WTC11 (cell line): ENCODE measurements at regions not wholly inside any gene's neighbourhood (a gene's known extent, or its start where the extent isn't known, plus 50 kb on each side); places are given as distances from the start of the nearest gene placed in this dataset.

Experiments used
- ATAC-seq: fragments of 200-7000 bp; cut with Tn5 transposase; 2 replicates; pipeline ENCODE4 v1.10.0; 2021; ENCODE audit warnings: mild to moderate bottlenecking, moderate library complexity
- CTCF ChIA-PET: fragments of 300-600 bp; sonication (Branson Sonifier 250); formaldehyde crosslinking; loops from one replicate; lab custom pipeline; 2021; ENCODE audit warnings: antibody characterized with exemption; lab: Charles Lee
- POLR2A ChIA-PET: fragments of 350-600 bp; sonication (Branson Sonifier 250); formaldehyde crosslinking; loops from one replicate; lab custom pipeline; 2021; ENCODE audit warnings: antibody characterized with exemption; lab: Charles Lee
- DNase-seq: peaks from one replicate; pipeline ENCODE4 v3.0.0; 2021; ENCODE audit warnings: low spot score
- H3K27ac Mint-ChIP-seq: 2 replicates; pipeline ENCODE4 v1.8.0; 2021; ENCODE audit warnings: mixed read lengths
- H3K27me3 Mint-ChIP-seq: 2 replicates; pipeline ENCODE4 v1.8.0; 2021; ENCODE audit warnings: low read depth, mild to moderate bottlenecking, moderate library complexity, mixed read lengths
- H3K36me3 Mint-ChIP-seq: 2 replicates; pipeline ENCODE4 v1.8.0; 2021; ENCODE audit warnings: mixed read lengths
- H3K4me1 Mint-ChIP-seq: 2 replicates; pipeline ENCODE4 v1.8.0; 2022; ENCODE audit warnings: mixed read lengths
- H3K4me3 Mint-ChIP-seq: 2 replicates; pipeline ENCODE4 v1.8.0; 2021; ENCODE audit warnings: mild to moderate bottlenecking, moderate library complexity, mixed read lengths
- H3K9me3 Mint-ChIP-seq: 2 replicates; pipeline ENCODE4 v1.8.0; 2021; ENCODE audit warnings: mixed read lengths
- ATF1 ChIP-seq: sonication (generic); formaldehyde crosslinking; IDR thresholded peaks from 2 replicates; pipeline ENCODE4 v1.8.1; 2023; ENCODE audit warnings: mild to moderate bottlenecking, moderate library complexity, missing genetic modification reagents
- CREB1 ChIP-seq: sonication (generic); formaldehyde crosslinking; IDR thresholded peaks from 2 replicates; pipeline ENCODE4 v1.8.0; 2023; ENCODE audit warnings: mild to moderate bottlenecking, missing genetic modification reagents
- E2F5 ChIP-seq: sonication (generic); formaldehyde crosslinking; IDR thresholded peaks from 2 replicates; pipeline ENCODE4 v1.8.1; 2022; ENCODE audit warnings: mild to moderate bottlenecking, moderate library complexity, missing genetic modification reagents
- EMX1 ChIP-seq: fragments of 250-450 bp; sonication (Bioruptor Pico); IDR thresholded peaks from 2 replicates; pipeline ENCODE4 v1.8.0; 2021; ENCODE audit warnings: mild to moderate bottlenecking
- ESRRA ChIP-seq: sonication (generic); formaldehyde crosslinking; IDR thresholded peaks from 2 replicates; pipeline ENCODE4 v1.8.1; 2022; ENCODE audit warnings: mild to moderate bottlenecking, missing genetic modification reagents, borderline replicate concordance
- FOXP1 ChIP-seq: sonication (generic); formaldehyde crosslinking; IDR thresholded peaks from 2 replicates; pipeline ENCODE4 v1.8.0; 2022; ENCODE audit warnings: missing genetic modification reagents, mild to moderate bottlenecking, moderate library complexity, borderline replicate concordance
- MXD4 ChIP-seq: fragments of 250-450 bp; sonication (Bioruptor Pico); IDR thresholded peaks from 2 replicates; pipeline ENCODE4 v1.8.0; 2021; ENCODE audit warnings: mild to moderate bottlenecking, moderate library complexity, borderline replicate concordance
- NFE2L1 ChIP-seq: sonication (generic); formaldehyde crosslinking; IDR thresholded peaks from 2 replicates; pipeline ENCODE4 v1.8.1; 2023; ENCODE audit warnings: missing genetic modification reagents
- PRRX2 ChIP-seq: fragments of 250-450 bp; sonication (Bioruptor Pico); IDR thresholded peaks from 2 replicates; pipeline ENCODE4 v1.8.0; 2021; ENCODE audit warnings: mild to moderate bottlenecking
- RORB ChIP-seq: fragments of 250-450 bp; sonication (Bioruptor Pico); IDR thresholded peaks from 2 replicates; pipeline ENCODE4 v1.9.0; 2021; ENCODE audit warnings: mild to moderate bottlenecking
- SOX15 ChIP-seq: fragments of 250-450 bp; sonication (Bioruptor Pico); IDR thresholded peaks from 2 replicates; pipeline ENCODE4 v1.9.0; 2021; ENCODE audit warnings: mild to moderate bottlenecking
- TEAD1 ChIP-seq: sonication (generic); formaldehyde crosslinking; IDR thresholded peaks from 2 replicates; pipeline ENCODE4 v1.8.0; 2022; ENCODE audit warnings: mild to moderate bottlenecking, missing genetic modification reagents
- USF1 ChIP-seq: sonication (generic); formaldehyde crosslinking; IDR thresholded peaks from 2 replicates; pipeline ENCODE4 v1.8.0; 2022; ENCODE audit warnings: mild to moderate bottlenecking, missing genetic modification reagents
- ZBTB21 ChIP-seq: sonication (generic); formaldehyde crosslinking; IDR thresholded peaks from 2 replicates; pipeline ENCODE4 v1.8.1; 2023; ENCODE audit warnings: mild to moderate bottlenecking, missing genetic modification reagents, borderline replicate concordance
- ZNF121 ChIP-seq: sonication (generic); formaldehyde crosslinking; IDR thresholded peaks from 2 replicates; pipeline ENCODE4 v1.8.0; 2023; ENCODE audit warnings: missing genetic modification reagents
- ZNF219 ChIP-seq: sonication (generic); formaldehyde crosslinking; IDR thresholded peaks from 2 replicates; pipeline ENCODE4 v1.8.0; 2023; ENCODE audit warnings: missing genetic modification reagents, mild to moderate bottlenecking, borderline replicate concordance
- ZNF317 ChIP-seq: sonication (generic); formaldehyde crosslinking; IDR thresholded peaks from 2 replicates; pipeline ENCODE4 v1.8.1; 2023; ENCODE audit warnings: low read depth, mild to moderate bottlenecking, moderate library complexity, missing genetic modification reagents, borderline replicate concordance
- ZNF423 ChIP-seq: fragments of 250-450 bp; sonication (Bioruptor Pico); IDR thresholded peaks from 2 replicates; pipeline ENCODE4 v2.1.2; 2022; ENCODE audit warnings: mild to moderate bottlenecking, moderate library complexity
- TF ChIP-seq, protein P1 (sequence below): sonication (generic); formaldehyde crosslinking; IDR thresholded peaks from 2 replicates; pipeline ENCODE4 v1.8.1; 2022; ENCODE audit warnings: low read depth, mild to moderate bottlenecking, moderate library complexity, missing genetic modification reagents, borderline replicate concordance
- TF ChIP-seq, protein P2 (sequence below): sonication (generic); formaldehyde crosslinking; IDR thresholded peaks from 2 replicates; pipeline ENCODE4 v1.8.0; 2023; ENCODE audit warnings: mild to moderate bottlenecking, missing genetic modification reagents
- TF ChIP-seq, protein P3 (sequence below): sonication (generic); formaldehyde crosslinking; IDR thresholded peaks from 2 replicates; pipeline ENCODE4 v1.8.1; 2023; ENCODE audit warnings: mild to moderate bottlenecking, missing genetic modification reagents, borderline replicate concordance

DNA sequence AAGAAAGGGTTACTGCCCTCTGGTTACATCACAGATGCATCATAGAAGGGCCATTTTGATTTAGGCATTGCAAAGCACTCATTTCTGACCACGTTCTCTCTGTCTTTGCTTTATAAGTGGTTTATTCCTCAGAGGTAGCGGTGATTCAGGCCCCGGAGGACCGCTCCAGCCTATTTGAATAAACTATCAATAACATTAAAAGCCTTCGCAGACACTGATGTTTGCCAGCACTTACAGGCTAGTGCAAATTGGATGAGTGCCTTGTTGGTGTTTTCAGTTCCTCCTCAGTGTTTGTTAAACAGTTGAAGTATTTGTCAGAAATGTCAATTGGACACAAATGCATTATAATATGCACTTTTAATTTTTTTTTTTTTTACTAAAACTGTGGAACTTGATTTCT lies 120.2 kb downstream of the RXFP2 start:
- DNase-seq (no peak), ATAC-seq (no peak)
- CTCF ChIA-PET: no interaction called here
- no peaks in the 10 kb centered on the region for H3K36me3 Mint-ChIP-seq
- H3K27me3 Mint-ChIP-seq: no peaks in the 10 kb centered on the region; the same call in none of the 2 replicates
- POLR2A ChIA-PET: no interaction called here
- H3K27ac Mint-ChIP-seq: no peak overlapping the region
- H3K4me3 Mint-ChIP-seq: no peak overlapping the region
- TF ChIP-seq FOXP1 (CRISPR knock-in tag) (no peak), ZNF121 (no peak), ZNF317 (CRISPR knock-in tag) (no peak)
- H3K9me3 Mint-ChIP-seq: 0 out of 2 replicates have a peak, but pooled peaks cover 3% of the 10 kb centered on the region
- H3K4me1 Mint-ChIP-seq: no peaks in the 10 kb centered on the region

- H3K4me1 Mint-ChIP-seq: no peaks in the 10 kb centered on the region
- no peaks in the 10 kb centered on the region; the same call in none of the 2 replicates for H3K27me3 Mint-ChIP-seq
- ATAC-seq (no peak), DNase-seq (no peak)
- ChIA-PET POLR2A (no interaction called here), CTCF (no interaction called here)
- no peak overlapping the region for H3K27ac Mint-ChIP-seq
- 0 out of 2 replicates have a peak, but pooled peaks cover 3% of the 10 kb centered on the region for H3K9me3 Mint-ChIP-seq
- H3K36me3 Mint-ChIP-seq: no peaks in the 10 kb centered on the region
- H3K4me3 Mint-ChIP-seq: no peak overlapping the region
- TF ChIP-seq USF1 (CRISPR knock-in tag): no peak
- TF ChIP-seq ZBTB21 (CRISPR knock-in tag): no peak
Observed at GRCh38 chr13:31860002-31860401, 120.7 kb downstream of the RXFP2 start.

DNA sequence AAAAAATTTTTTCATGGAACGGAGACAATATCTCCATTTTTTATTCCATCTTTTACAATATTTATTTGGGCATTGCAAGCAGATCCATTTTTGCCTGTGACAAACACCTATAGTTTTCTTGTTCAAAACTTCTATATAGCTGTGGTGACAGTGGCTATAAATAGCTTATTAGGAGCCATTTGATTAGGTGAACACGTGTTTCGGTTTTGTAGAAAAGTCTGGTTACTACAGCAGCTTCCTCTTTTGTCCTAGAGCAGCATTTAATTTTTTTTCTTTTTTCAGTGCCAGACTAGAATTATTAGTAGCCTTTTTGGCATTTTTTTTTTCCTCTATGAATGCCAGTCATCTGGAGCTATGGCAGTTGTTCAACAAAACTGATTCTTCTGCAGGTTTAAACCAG lies 123.5 kb downstream of the RXFP2 start:
- H3K4me1 Mint-ChIP-seq: no peaks in the 10 kb centered on the region
- ChIA-PET CTCF (interaction anchor here (1.0 kb wide), 1 partner anchor 47 kb away, joined by 3 read pairs; no protein-coding TSS in a partner anchor), POLR2A (no interaction called here)
- TF ChIP-seq, protein P1, sequence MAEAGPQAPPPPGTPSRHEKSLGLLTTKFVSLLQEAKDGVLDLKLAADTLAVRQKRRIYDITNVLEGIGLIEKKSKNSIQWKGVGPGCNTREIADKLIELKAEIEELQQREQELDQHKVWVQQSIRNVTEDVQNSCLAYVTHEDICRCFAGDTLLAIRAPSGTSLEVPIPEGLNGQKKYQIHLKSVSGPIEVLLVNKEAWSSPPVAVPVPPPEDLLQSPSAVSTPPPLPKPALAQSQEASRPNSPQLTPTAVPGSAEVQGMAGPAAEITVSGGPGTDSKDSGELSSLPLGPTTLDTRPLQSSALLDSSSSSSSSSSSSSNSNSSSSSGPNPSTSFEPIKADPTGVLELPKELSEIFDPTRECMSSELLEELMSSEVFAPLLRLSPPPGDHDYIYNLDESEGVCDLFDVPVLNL: no peak
- no peak for TF ChIP-seq E2F5 (CRISPR knock-in tag)
- TF ChIP-seq EMX1 (CRISPR knock-in tag): no peak
- no peak for TF ChIP-seq ATF1 (CRISPR knock-in tag)
- no peak for TF ChIP-seq ESRRA (CRISPR knock-in tag)
- no peak for TF ChIP-seq NFE2L1
- TF ChIP-seq ZNF317 (CRISPR knock-in tag): no peak
- TF ChIP-seq SOX15 (CRISPR knock-in tag): no peak
- no peak for TF ChIP-seq TEAD1 (CRISPR knock-in tag)
- TF ChIP-seq ZNF423 (CRISPR knock-in tag): no peak
- TF ChIP-seq, protein P2, sequence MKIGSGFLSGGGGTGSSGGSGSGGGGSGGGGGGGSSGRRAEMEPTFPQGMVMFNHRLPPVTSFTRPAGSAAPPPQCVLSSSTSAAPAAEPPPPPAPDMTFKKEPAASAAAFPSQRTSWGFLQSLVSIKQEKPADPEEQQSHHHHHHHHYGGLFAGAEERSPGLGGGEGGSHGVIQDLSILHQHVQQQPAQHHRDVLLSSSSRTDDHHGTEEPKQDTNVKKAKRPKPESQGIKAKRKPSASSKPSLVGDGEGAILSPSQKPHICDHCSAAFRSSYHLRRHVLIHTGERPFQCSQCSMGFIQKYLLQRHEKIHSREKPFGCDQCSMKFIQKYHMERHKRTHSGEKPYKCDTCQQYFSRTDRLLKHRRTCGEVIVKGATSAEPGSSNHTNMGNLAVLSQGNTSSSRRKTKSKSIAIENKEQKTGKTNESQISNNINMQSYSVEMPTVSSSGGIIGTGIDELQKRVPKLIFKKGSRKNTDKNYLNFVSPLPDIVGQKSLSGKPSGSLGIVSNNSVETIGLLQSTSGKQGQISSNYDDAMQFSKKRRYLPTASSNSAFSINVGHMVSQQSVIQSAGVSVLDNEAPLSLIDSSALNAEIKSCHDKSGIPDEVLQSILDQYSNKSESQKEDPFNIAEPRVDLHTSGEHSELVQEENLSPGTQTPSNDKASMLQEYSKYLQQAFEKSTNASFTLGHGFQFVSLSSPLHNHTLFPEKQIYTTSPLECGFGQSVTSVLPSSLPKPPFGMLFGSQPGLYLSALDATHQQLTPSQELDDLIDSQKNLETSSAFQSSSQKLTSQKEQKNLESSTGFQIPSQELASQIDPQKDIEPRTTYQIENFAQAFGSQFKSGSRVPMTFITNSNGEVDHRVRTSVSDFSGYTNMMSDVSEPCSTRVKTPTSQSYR (CRISPR knock-in tag): no peak
- DNase-seq (no peak), ATAC-seq (no peak)
- no peak overlapping the region for H3K27ac Mint-ChIP-seq
- H3K27me3 Mint-ChIP-seq: no peaks in the 10 kb centered on the region; the same call in 1 of the 2 replicates
- H3K36me3 Mint-ChIP-seq: no peaks in the 10 kb centered on the region
- H3K4me3 Mint-ChIP-seq: no peak overlapping the region
- H3K9me3 Mint-ChIP-seq: 0 out of 2 replicates have a peak, but pooled peaks cover 3% of the 10 kb centered on the region

DNA sequence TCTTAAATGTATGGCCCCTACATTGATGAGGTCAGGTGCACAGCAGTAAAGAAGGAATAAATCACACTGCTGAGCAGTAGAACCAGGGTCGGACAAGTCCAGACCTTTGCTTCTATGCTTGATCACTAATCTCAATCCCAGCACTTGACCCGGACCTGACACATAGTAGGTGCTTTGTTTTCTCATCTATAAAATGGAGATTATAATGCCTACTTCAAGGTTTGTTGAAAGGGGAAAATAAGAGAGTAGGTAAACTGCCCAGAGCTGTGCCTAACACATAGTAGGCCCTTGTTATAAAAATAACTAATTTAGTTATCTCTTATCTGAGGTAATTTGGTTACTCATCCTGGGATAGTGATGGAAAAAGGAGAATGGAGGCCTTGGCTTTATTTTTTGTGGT lies 125.0 kb downstream of the RXFP2 start:
- H3K27ac Mint-ChIP-seq: no peak overlapping the region
- no peaks in the 10 kb centered on the region for H3K4me1 Mint-ChIP-seq
- no peaks in the 10 kb centered on the region for H3K36me3 Mint-ChIP-seq
- no peak overlapping the region for H3K4me3 Mint-ChIP-seq
- CTCF ChIA-PET: no interaction called here
- DNase-seq: no peak
- no peak for ATAC-seq
- no peaks in the 10 kb centered on the region; the same call in 1 of the 2 replicates for H3K27me3 Mint-ChIP-seq
- POLR2A ChIA-PET: no interaction called here
- H3K9me3 Mint-ChIP-seq: 0 out of 2 replicates have a peak, but pooled peaks cover 3% of the 10 kb centered on the region
- TF ChIP-seq RORB (CRISPR knock-in tag) (no peak), MXD4 (CRISPR knock-in tag) (no peak), EMX1 (CRISPR knock-in tag) (no peak), PRRX2 (no peak), CREB1 (CRISPR knock-in tag) (no peak), ZNF219 (CRISPR knock-in tag) (no peak)
- TF ChIP-seq, protein P3, sequence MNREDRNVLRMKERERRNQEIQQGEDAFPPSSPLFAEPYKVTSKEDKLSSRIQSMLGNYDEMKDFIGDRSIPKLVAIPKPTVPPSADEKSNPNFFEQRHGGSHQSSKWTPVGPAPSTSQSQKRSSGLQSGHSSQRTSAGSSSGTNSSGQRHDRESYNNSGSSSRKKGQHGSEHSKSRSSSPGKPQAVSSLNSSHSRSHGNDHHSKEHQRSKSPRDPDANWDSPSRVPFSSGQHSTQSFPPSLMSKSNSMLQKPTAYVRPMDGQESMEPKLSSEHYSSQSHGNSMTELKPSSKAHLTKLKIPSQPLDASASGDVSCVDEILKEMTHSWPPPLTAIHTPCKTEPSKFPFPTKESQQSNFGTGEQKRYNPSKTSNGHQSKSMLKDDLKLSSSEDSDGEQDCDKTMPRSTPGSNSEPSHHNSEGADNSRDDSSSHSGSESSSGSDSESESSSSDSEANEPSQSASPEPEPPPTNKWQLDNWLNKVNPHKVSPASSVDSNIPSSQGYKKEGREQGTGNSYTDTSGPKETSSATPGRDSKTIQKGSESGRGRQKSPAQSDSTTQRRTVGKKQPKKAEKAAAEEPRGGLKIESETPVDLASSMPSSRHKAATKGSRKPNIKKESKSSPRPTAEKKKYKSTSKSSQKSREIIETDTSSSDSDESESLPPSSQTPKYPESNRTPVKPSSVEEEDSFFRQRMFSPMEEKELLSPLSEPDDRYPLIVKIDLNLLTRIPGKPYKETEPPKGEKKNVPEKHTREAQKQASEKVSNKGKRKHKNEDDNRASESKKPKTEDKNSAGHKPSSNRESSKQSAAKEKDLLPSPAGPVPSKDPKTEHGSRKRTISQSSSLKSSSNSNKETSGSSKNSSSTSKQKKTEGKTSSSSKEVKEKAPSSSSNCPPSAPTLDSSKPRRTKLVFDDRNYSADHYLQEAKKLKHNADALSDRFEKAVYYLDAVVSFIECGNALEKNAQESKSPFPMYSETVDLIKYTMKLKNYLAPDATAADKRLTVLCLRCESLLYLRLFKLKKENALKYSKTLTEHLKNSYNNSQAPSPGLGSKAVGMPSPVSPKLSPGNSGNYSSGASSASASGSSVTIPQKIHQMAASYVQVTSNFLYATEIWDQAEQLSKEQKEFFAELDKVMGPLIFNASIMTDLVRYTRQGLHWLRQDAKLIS (CRISPR knock-in tag): no peak
